AG04449 (cell line): ENCODE measurements at regions not wholly inside any gene's neighbourhood (a gene's known extent, or its start where the extent isn't known, plus 50 kb on each side); places are given as distances from the start of the nearest gene placed in this dataset.

Experiments
- CTCF ChIA-PET: fragments of 350-600 bp; formaldehyde crosslinking; extraction: SDS; loops from one replicate; lab custom pipeline; 2021; ENCODE audit warnings: antibody characterized with exemption; lab: Yijun Ruan, JAX
- POLR2A ChIA-PET: fragments of 400-600, 350-600 bp; formaldehyde crosslinking; extraction: SDS; loops from one replicate; lab custom pipeline; 2020; ENCODE audit warnings: antibody characterized with exemption, inconsistent platforms; lab: Yijun Ruan, JAX
- DNase-seq: peaks from one replicate; pipeline ENCODE4 v3.0.0-alpha.2; 2010; ENCODE audit warnings: low read depth, low spot score
- H3K4me3 ChIP-seq: 2 replicates; pipeline ENCODE4 v1.5.1; 2011; ENCODE audit warnings: low read depth, mild to moderate bottlenecking, control low read depth, low read length
- CTCF ChIP-seq: IDR thresholded peaks from one replicate; pipeline ENCODE4 v1.5.1; 2011; ENCODE audit warnings: mild to moderate bottlenecking, moderate library complexity, low read length, control low read depth, inconsistent platforms; ENCODE audit not compliant: insufficient read depth; ENCODE audit errors: missing control alignments

DNA sequence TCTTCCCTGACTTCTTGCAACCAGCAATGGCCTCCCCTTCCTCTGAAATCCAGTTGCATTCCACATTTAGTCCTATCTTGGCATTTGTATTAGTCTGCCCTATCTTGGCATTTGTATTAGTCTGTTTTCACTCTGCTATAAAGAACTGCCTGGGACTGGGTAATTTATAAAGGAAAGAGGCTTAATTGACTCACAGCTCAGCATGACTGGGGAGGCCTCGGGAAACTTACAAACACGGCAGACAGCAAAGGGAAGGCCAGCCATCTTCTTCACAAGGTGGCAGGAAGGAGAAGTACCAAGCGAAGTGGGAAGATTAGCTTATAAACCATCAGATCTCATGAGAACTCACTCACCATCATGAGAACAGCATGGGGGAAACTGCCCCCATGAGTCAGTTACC, 234.5 kb upstream of the COPS8 start:
- H3K4me3 ChIP-seq = no peak overlapping the region
- DNase-seq = no peak
- ChIA-PET POLR2A (no interaction called here), CTCF (no interaction called here)
- TF ChIP-seq CTCF = no peak

- ChIA-PET POLR2A (no interaction called here), CTCF (no interaction called here)
- TF ChIP-seq CTCF = no peak
- no peak overlapping the region for H3K4me3 ChIP-seq
- DNase-seq = no peak
These were observed 233.4 kb upstream of the COPS8 start for GRCh38 chr2:236852100-236852976.

DNA sequence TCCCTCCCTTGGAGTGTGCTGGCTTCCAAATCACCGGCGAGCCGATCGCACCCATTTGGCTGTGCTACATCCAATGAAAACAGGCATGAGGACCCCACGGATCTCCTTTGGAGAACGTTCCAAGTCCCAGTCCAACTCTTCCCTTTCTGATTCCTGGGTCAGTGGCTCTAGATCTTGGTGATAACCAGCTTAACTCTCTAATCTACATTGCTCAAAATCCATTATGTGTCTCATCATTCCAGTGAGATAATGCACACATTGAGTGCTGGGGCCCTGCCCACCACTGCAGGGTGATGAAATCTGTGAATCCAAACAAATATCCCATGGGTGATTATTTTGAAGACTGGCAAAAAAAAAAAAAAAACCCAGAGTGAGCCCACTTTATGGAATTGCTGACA, 232.7 kb upstream of the COPS8 start:
- no peak for DNase-seq
- TF ChIP-seq CTCF = no peak
- POLR2A ChIA-PET = no interaction called here
- CTCF ChIA-PET = no interaction called here
- no peak overlapping the region for H3K4me3 ChIP-seq

- ChIA-PET CTCF (no interaction called here), POLR2A (interaction anchor here (0.6 kb wide), 1 partner anchor 35 kb away, joined by 3 read pairs; no protein-coding TSS in a partner anchor)
- no peak for DNase-seq
- H3K4me3 ChIP-seq = no peak overlapping the region
- TF ChIP-seq CTCF = no peak
These were observed 232.1 kb upstream of the COPS8 start for GRCh38 chr2:236853585-236854051.

- no peak for DNase-seq
- CTCF ChIA-PET = no interaction called here
- no peak for TF ChIP-seq CTCF
- POLR2A ChIA-PET = no interaction called here
- no peak overlapping the region for H3K4me3 ChIP-seq
These were observed 230.4 kb upstream of the COPS8 start for GRCh38 chr2:236855176-236855865.
